GM12864 (cell line): ENCODE measurements at regions not wholly inside any gene's neighbourhood (a gene's known extent, or its start where the extent isn't known, plus 50 kb on each side); places are given as distances from the start of the nearest gene placed in this dataset.

Source experiments
- DNase-seq: peaks from one replicate; pipeline ENCODE4 v3.0.0-alpha.2; 2011; ENCODE audit warnings: low read depth
- H3K4me3 ChIP-seq: 2 replicates; pipeline ENCODE4 v1.5.1; 2011; ENCODE audit warnings: mild to moderate bottlenecking, low read depth, low read length, control low read depth
- CTCF ChIP-seq: IDR thresholded peaks from 2 replicates; pipeline ENCODE4 v1.5.1; 2011; ENCODE audit warnings: low read depth, mild to moderate bottlenecking, moderate library complexity, low read length, control low read depth, inconsistent platforms; ENCODE audit errors: missing control alignments

GRCh38 chr1:185376840-185377635 is 60.0 kb upstream of the IVNS1ABP start:
- no peak for TF ChIP-seq CTCF
- H3K4me3 ChIP-seq = no peak overlapping the region
- no peak for DNase-seq

- no peak for DNase-seq
- TF ChIP-seq CTCF = no peak
Observed at GRCh38 chr1:185376288-185376687, 59.2 kb upstream of the IVNS1ABP start.

GRCh38 chr1:185375583-185375982 is 58.5 kb upstream of the IVNS1ABP start:
- no peak for DNase-seq
- no peak overlapping the region for H3K4me3 ChIP-seq
- TF ChIP-seq CTCF = no peak

More at GRCh38 chr1:185376288-185376687, 59.2 kb upstream of the IVNS1ABP start:
- H3K4me3 ChIP-seq = no peak overlapping the region

GRCh38 chr1:185373813-185374529 is 56.9 kb upstream of the IVNS1ABP start:
- H3K4me3 ChIP-seq = no peak overlapping the region
- TF ChIP-seq CTCF = no peak
- no peak for DNase-seq

GRCh38 chr1:185369786-185370185 is 52.7 kb upstream of the IVNS1ABP start:
- DNase-seq = no peak
- TF ChIP-seq CTCF = no peak
- no peak overlapping the region for H3K4me3 ChIP-seq

GRCh38 chr1:185368913-185369491 is 52.0 kb upstream of the IVNS1ABP start:
- no peak for TF ChIP-seq CTCF
- no peak for DNase-seq
- H3K4me3 ChIP-seq = no peak overlapping the region
